Calu3 (cell line): ENCODE measurements at regions not wholly inside any gene's neighbourhood (a gene's known extent, or its start where the extent isn't known, plus 50 kb on each side); places are given as distances from the start of the nearest gene placed in this dataset.

Experiments used
- BruUV-seq: library from RNA; stranded (reverse); fragments of 400-500 nt; replicated peaks from 2 replicates; lab custom pipeline; 2021; lab: Mats Ljungman, UMichigan
- CTCF ChIA-PET: fragments of 300-600 bp; sonication (Branson Sonifier 250); formaldehyde crosslinking; loops from one replicate; lab custom pipeline; 2022; ENCODE audit warnings: antibody characterized with exemption; lab: Charles Lee
- DNase-seq: peaks from one replicate; pipeline ENCODE4 v3.0.0; 2022
- H3K27ac Mint-ChIP-seq: one replicate; pipeline ENCODE4 v1.8.0; 2022; ENCODE audit warnings: mixed read lengths; ENCODE audit not compliant: unreplicated experiment
- H3K27me3 Mint-ChIP-seq: one replicate; pipeline ENCODE4 v1.8.0; 2022; ENCODE audit warnings: mixed read lengths; ENCODE audit not compliant: unreplicated experiment
- H3K36me3 Mint-ChIP-seq: one replicate; pipeline ENCODE4 v1.8.0; 2022; ENCODE audit warnings: mild to moderate bottlenecking, moderate library complexity, mixed read lengths; ENCODE audit not compliant: insufficient read depth, unreplicated experiment
- H3K4me1 Mint-ChIP-seq: one replicate; pipeline ENCODE4 v1.8.0; 2022; ENCODE audit warnings: mild to moderate bottlenecking, low read depth, mixed read lengths; ENCODE audit not compliant: unreplicated experiment
- H3K4me3 Mint-ChIP-seq: one replicate; pipeline ENCODE4 v1.8.0; 2022; ENCODE audit warnings: mild to moderate bottlenecking, low read depth, moderate library complexity, mixed read lengths; ENCODE audit not compliant: unreplicated experiment
- H3K9me3 Mint-ChIP-seq: one replicate; pipeline ENCODE4 v1.8.0; 2022; ENCODE audit warnings: low read depth, mixed read lengths; ENCODE audit not compliant: unreplicated experiment
- CTCF ChIP-seq: fragments of 200-600 bp; IDR thresholded peaks from one replicate; pipeline ENCODE4 v1.8.0; 2022; ENCODE audit warnings: antibody characterized with exemption; ENCODE audit not compliant: unreplicated experiment
- intact Hi-C: fragments of 100-400 bp; cut with micrococcal nuclease; formaldehyde crosslinking; loops from one replicate; pipeline ENCODE4 v1.10.0; 2022; ENCODE audit not compliant: unreplicated experiment

GRCh38 chr14:49286257-49286983 is 299.8 kb downstream of the RPS29 start:
- Mint-ChIP-seq H3K4me3 (no peak overlapping the region), H3K4me1 (no peaks in the 10 kb centered on the region), H3K27ac (no peak overlapping the region), H3K9me3 (no peaks in the 10 kb centered on the region), H3K27me3 (peaks cover 38% of the 10 kb centered on the region), H3K36me3 (no peaks in the 10 kb centered on the region)
- intact Hi-C loops = no loop called here
- CTCF ChIA-PET = no interaction called here
- DNase-seq = no peak
- no peak for TF ChIP-seq CTCF
- BruUV-seq = no TSS peak

DNA sequence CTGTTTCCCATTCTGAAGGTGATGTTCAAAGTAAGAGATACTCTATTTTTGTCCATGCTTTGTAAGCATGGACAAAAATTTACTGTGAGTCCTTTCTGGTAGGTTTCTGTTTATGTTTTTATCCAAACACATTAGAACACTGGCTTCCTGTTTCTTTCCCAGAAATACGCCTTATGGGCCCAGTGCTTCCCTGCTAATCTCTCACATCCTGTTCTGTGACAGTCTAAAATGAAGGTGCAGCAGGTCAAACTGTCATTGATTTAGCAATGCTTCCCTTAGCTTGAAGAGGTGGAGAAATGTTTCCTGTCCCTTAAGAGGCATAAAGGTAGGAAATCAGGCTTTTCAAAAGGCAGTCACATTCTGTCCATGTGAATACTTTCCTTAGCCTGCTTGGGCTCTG is 305.6 kb downstream of the RPS29 start:
- no TSS peak for BruUV-seq
- Mint-ChIP-seq H3K4me1 (no peaks in the 10 kb centered on the region), H3K27me3 (peaks cover 15% of the 10 kb centered on the region), H3K4me3 (no peak overlapping the region), H3K36me3 (no peaks in the 10 kb centered on the region), H3K27ac (no peak overlapping the region), H3K9me3 (no peaks in the 10 kb centered on the region)
- TF ChIP-seq CTCF = no peak
- CTCF ChIA-PET = no interaction called here
- intact Hi-C loops = no loop called here
- no peak for DNase-seq

- intact Hi-C loops = no loop called here
These were observed 335.7 kb downstream of the RPS29 start for GRCh38 chr14:49250517-49250916.

DNA sequence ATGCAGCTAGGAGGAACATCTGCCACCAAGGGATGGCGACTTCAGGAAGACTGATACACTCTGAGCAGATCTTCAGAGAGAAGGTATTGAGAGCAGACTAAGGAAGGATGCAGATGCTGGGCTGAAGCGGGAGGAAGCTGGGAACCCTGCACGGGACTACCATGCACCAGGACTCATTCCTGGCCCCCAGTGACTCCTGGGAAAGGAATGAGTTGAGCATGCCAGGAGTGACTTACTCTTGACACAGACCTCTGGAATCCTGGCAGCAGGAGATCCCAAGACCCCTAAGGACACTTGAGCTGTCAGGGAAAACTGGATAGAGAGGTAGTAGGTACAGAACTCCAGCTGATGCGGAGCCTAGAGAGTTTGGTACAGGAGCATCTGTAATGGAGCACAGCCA is 336.1 kb downstream of the RPS29 start:
- DNase-seq = no peak
- Mint-ChIP-seq H3K36me3 (no peaks in the 10 kb centered on the region), H3K9me3 (peaks cover 5% of the 10 kb centered on the region), H3K4me1 (no peaks in the 10 kb centered on the region), H3K27me3 (peaks cover 13% of the 10 kb centered on the region), H3K4me3 (no peak overlapping the region), H3K27ac (no peak overlapping the region)
- no TSS peak for BruUV-seq
- CTCF ChIA-PET = no interaction called here
- intact Hi-C loops = no loop called here
- no peak for TF ChIP-seq CTCF

More at GRCh38 chr14:49250517-49250916, 335.7 kb downstream of the RPS29 start:
- Mint-ChIP-seq H3K36me3 (no peaks in the 10 kb centered on the region), H3K4me3 (no peak overlapping the region), H3K27me3 (peaks cover 13% of the 10 kb centered on the region), H3K27ac (no peak overlapping the region), H3K9me3 (peaks cover 2% of the 10 kb centered on the region), H3K4me1 (no peaks in the 10 kb centered on the region)
- no TSS peak for BruUV-seq
- CTCF ChIA-PET = no interaction called here
- TF ChIP-seq CTCF = no peak
- DNase-seq = no peak
